Activated CD4-positive, alpha-beta T cell treated with anti-CD3 and anti-CD28 coated beads, Interleukin-2, amount 10 ng/mL, durations not matched to agents 7 days and 5 days (primary cell): ENCODE measurements at regions not wholly inside any gene's neighbourhood (a gene's known extent, or its start where the extent isn't known, plus 50 kb on each side); places are given as distances from the start of the nearest gene placed in this dataset.

Experiments used
- CTCF ChIA-PET: fragments of 350-600 bp; sonication (Branson Sonifier 250); formaldehyde crosslinking; loops from one replicate; lab custom pipeline; 2021; ENCODE audit warnings: antibody characterized with exemption; lab: Charles Lee
- POLR2A ChIA-PET: fragments of 350-600 bp; sonication (Branson Sonifier 250); formaldehyde crosslinking; loops from one replicate; lab custom pipeline; 2021; ENCODE audit warnings: antibody characterized with exemption; lab: Charles Lee
- DNase-seq: peaks from one replicate; pipeline ENCODE4 v3.0.0-alpha.2; 2020
- H3K27ac Mint-ChIP-seq: one replicate; pipeline ENCODE4 v1.8.0; 2021; ENCODE audit warnings: mild to moderate bottlenecking, moderate library complexity, mixed read lengths
- H3K27me3 Mint-ChIP-seq: one replicate; pipeline ENCODE4 v1.8.0; 2021; ENCODE audit warnings: mixed read lengths
- H3K36me3 Mint-ChIP-seq: one replicate; pipeline ENCODE4 v1.8.0; 2021; ENCODE audit warnings: low read depth, mixed read lengths
- H3K4me1 Mint-ChIP-seq: one replicate; pipeline ENCODE4 v1.8.0; 2021; ENCODE audit warnings: mixed read lengths
- H3K4me3 Mint-ChIP-seq: one replicate; pipeline ENCODE4 v1.8.0; 2021; ENCODE audit warnings: mild to moderate bottlenecking, moderate library complexity, mixed read lengths
- H3K9me3 Mint-ChIP-seq: one replicate; pipeline ENCODE4 v1.8.0; 2021; ENCODE audit warnings: mixed read lengths

GRCh38 chr16:65725156-65725845, 603.4 kb upstream of the CDH11 start:
- CTCF ChIA-PET: no interaction called here
- Mint-ChIP-seq H3K4me1 (no peaks in the 10 kb centered on the region), H3K27me3 (no peaks in the 10 kb centered on the region), H3K4me3 (no peak overlapping the region), H3K9me3 (no peaks in the 10 kb centered on the region), H3K27ac (no peak overlapping the region), H3K36me3 (no peaks in the 10 kb centered on the region)
- no peak for DNase-seq
- POLR2A ChIA-PET: no interaction called here

GRCh38 chr16:65722429-65722828, 600.6 kb upstream of the CDH11 start:
- CTCF ChIA-PET: no interaction called here
- DNase-seq: no peak

GRCh38 chr16:65717846-65718245, 596.0 kb upstream of the CDH11 start:
- H3K4me3 Mint-ChIP-seq: no peak overlapping the region
- no peaks in the 10 kb centered on the region for H3K4me1 Mint-ChIP-seq
- no peak for DNase-seq
- peaks cover 4% of the 10 kb centered on the region for H3K27me3 Mint-ChIP-seq
- H3K9me3 Mint-ChIP-seq: no peaks in the 10 kb centered on the region
- H3K27ac Mint-ChIP-seq: no peak overlapping the region
- ChIA-PET POLR2A (no interaction called here), CTCF (no interaction called here)
- no peaks in the 10 kb centered on the region for H3K36me3 Mint-ChIP-seq

More at GRCh38 chr16:65722429-65722828, 600.6 kb upstream of the CDH11 start:
- H3K9me3 Mint-ChIP-seq: no peaks in the 10 kb centered on the region
- POLR2A ChIA-PET: no interaction called here
- H3K4me3 Mint-ChIP-seq: no peak overlapping the region
- no peak overlapping the region for H3K27ac Mint-ChIP-seq
- peaks cover 2% of the 10 kb centered on the region for H3K27me3 Mint-ChIP-seq
- H3K36me3 Mint-ChIP-seq: no peaks in the 10 kb centered on the region
- H3K4me1 Mint-ChIP-seq: no peaks in the 10 kb centered on the region

- Mint-ChIP-seq H3K4me3 (no peak overlapping the region), H3K9me3 (no peaks in the 10 kb centered on the region), H3K27ac (no peak overlapping the region), H3K4me1 (no peaks in the 10 kb centered on the region), H3K36me3 (no peaks in the 10 kb centered on the region), H3K27me3 (peaks cover 4% of the 10 kb centered on the region)
- no peak for DNase-seq
- ChIA-PET POLR2A (no interaction called here), CTCF (interaction anchor here (0.6 kb wide), 1 partner anchor 963 kb away, joined by 4 read pairs; no protein-coding TSS in a partner anchor)
These were observed 595.2 kb upstream of the CDH11 start for GRCh38 chr16:65716737-65717700.

- no peaks in the 10 kb centered on the region for H3K36me3 Mint-ChIP-seq
- no peaks in the 10 kb centered on the region for H3K9me3 Mint-ChIP-seq
- DNase-seq: no peak
- no peak overlapping the region for H3K27ac Mint-ChIP-seq
- H3K27me3 Mint-ChIP-seq: peaks cover 4% of the 10 kb centered on the region
- ChIA-PET CTCF (interaction anchor here (0.6 kb wide), 1 partner anchor 663 kb away, joined by 5 read pairs; no protein-coding TSS in a partner anchor), POLR2A (no interaction called here)
- no peaks in the 10 kb centered on the region for H3K4me1 Mint-ChIP-seq
- no peak overlapping the region for H3K4me3 Mint-ChIP-seq
These were observed 591.4 kb upstream of the CDH11 start for GRCh38 chr16:65713181-65713808.

GRCh38 chr16:65710107-65710506, 588.2 kb upstream of the CDH11 start:
- H3K9me3 Mint-ChIP-seq: no peaks in the 10 kb centered on the region
- ChIA-PET CTCF (no interaction called here), POLR2A (no interaction called here)
- no peaks in the 10 kb centered on the region for H3K36me3 Mint-ChIP-seq
- no peak overlapping the region for H3K4me3 Mint-ChIP-seq
- DNase-seq: no peak
- no peak overlapping the region for H3K27ac Mint-ChIP-seq
- no peaks in the 10 kb centered on the region for H3K27me3 Mint-ChIP-seq
- no peaks in the 10 kb centered on the region for H3K4me1 Mint-ChIP-seq

GRCh38 chr16:65704866-65705265, 583.0 kb upstream of the CDH11 start:
- ChIA-PET POLR2A (no interaction called here), CTCF (no interaction called here)
- Mint-ChIP-seq H3K4me1 (no peaks in the 10 kb centered on the region), H3K27ac (no peak overlapping the region), H3K27me3 (no peaks in the 10 kb centered on the region), H3K36me3 (no peaks in the 10 kb centered on the region), H3K4me3 (no peak overlapping the region), H3K9me3 (no peaks in the 10 kb centered on the region)
- DNase-seq: no peak

GRCh38 chr16:65702707-65703402, 581.0 kb upstream of the CDH11 start:
- no peaks in the 10 kb centered on the region for H3K4me1 Mint-ChIP-seq
- no peak overlapping the region for H3K4me3 Mint-ChIP-seq
- no peaks in the 10 kb centered on the region for H3K27me3 Mint-ChIP-seq
- no peak overlapping the region for H3K27ac Mint-ChIP-seq
- no peak for DNase-seq
- H3K36me3 Mint-ChIP-seq: no peaks in the 10 kb centered on the region
- CTCF ChIA-PET: no interaction called here
- POLR2A ChIA-PET: no interaction called here
- no peaks in the 10 kb centered on the region for H3K9me3 Mint-ChIP-seq

GRCh38 chr16:65700596-65700995, 578.7 kb upstream of the CDH11 start:
- H3K4me1 Mint-ChIP-seq: no peaks in the 10 kb centered on the region
- no peak overlapping the region for H3K27ac Mint-ChIP-seq

GRCh38 chr16:65698791-65699321, 577.0 kb upstream of the CDH11 start:
- no peak overlapping the region for H3K4me3 Mint-ChIP-seq
- no peak overlapping the region for H3K27ac Mint-ChIP-seq
- DNase-seq: no peak
- no peaks in the 10 kb centered on the region for H3K36me3 Mint-ChIP-seq
- H3K4me1 Mint-ChIP-seq: no peaks in the 10 kb centered on the region
- CTCF ChIA-PET: no interaction called here
- POLR2A ChIA-PET: no interaction called here
- H3K27me3 Mint-ChIP-seq: no peaks in the 10 kb centered on the region
- H3K9me3 Mint-ChIP-seq: peaks cover 2% of the 10 kb centered on the region

More at GRCh38 chr16:65700596-65700995, 578.7 kb upstream of the CDH11 start:
- no peak for DNase-seq
- no peaks in the 10 kb centered on the region for H3K27me3 Mint-ChIP-seq
- H3K4me3 Mint-ChIP-seq: no peak overlapping the region
- no peaks in the 10 kb centered on the region for H3K36me3 Mint-ChIP-seq
- ChIA-PET POLR2A (no interaction called here), CTCF (interaction anchor here (1.0 kb wide), 1 partner anchor 11 kb away, joined by 3 read pairs; no protein-coding TSS in a partner anchor)
- H3K9me3 Mint-ChIP-seq: peaks cover 2% of the 10 kb centered on the region

- ChIA-PET CTCF (no interaction called here), POLR2A (no interaction called here)
- no peak for DNase-seq
- Mint-ChIP-seq H3K27ac (no peak overlapping the region), H3K4me3 (no peak overlapping the region), H3K9me3 (peaks cover 2% of the 10 kb centered on the region), H3K36me3 (no peaks in the 10 kb centered on the region), H3K4me1 (no peaks in the 10 kb centered on the region), H3K27me3 (no peaks in the 10 kb centered on the region)
These were observed 575.7 kb upstream of the CDH11 start for GRCh38 chr16:65697521-65697920.

GRCh38 chr16:65697065-65697464, 575.2 kb upstream of the CDH11 start:
- no peaks in the 10 kb centered on the region for H3K36me3 Mint-ChIP-seq
- ChIA-PET POLR2A (no interaction called here), CTCF (no interaction called here)
- H3K27ac Mint-ChIP-seq: no peak overlapping the region
- H3K27me3 Mint-ChIP-seq: no peaks in the 10 kb centered on the region
- H3K4me1 Mint-ChIP-seq: no peaks in the 10 kb centered on the region
- H3K4me3 Mint-ChIP-seq: no peak overlapping the region
- peaks cover 2% of the 10 kb centered on the region for H3K9me3 Mint-ChIP-seq
- DNase-seq: no peak
